Esophagus squamous epithelium (tissue), 4 donors: ENCODE measurements at regions not wholly inside any gene's neighbourhood (a gene's known extent, or its start where the extent isn't known, plus 50 kb on each side); places are given as distances from the start of the nearest gene placed in this dataset.

Experiments
- CTCF ChIP-seq, 6 experiments: fragments of 450-650 bp in 4 of 6; fragments of 200-600 bp in 2 of 6; sonication (generic) in 2 of 6; IDR thresholded peaks; one replicate each; pipeline ENCODE4 v1.5.1; 2016 to 2019; ENCODE audit warnings: antibody characterized with exemption in 6 of 6, mild to moderate bottlenecking in 4 of 6, moderate library complexity in 4 of 6
- POLR2A ChIP-seq, 4 donors: fragments of 450-650 bp; IDR thresholded peaks; one replicate each; pipeline ENCODE4 v1.6.1; 2017; ENCODE audit warnings: antibody characterized with exemption in 4 of 4, mild to moderate bottlenecking in 4 of 4, moderate library complexity in 3 of 4

GRCh38 chr12:124489915-124490583 is 77.4 kb downstream of the NCOR2 start:
- TF ChIP-seq CTCF (IDR thresholded peaks at IDR 0.05) (no peak), POLR2A (IDR thresholded peaks at IDR 0.05) (no peak)
